ENCODE measurements at regions not wholly inside any gene's neighbourhood (a gene's known extent, or its start where the extent isn't known, plus 50 kb on each side); places are given as distances from the start of the nearest gene placed in this dataset.

DNA sequence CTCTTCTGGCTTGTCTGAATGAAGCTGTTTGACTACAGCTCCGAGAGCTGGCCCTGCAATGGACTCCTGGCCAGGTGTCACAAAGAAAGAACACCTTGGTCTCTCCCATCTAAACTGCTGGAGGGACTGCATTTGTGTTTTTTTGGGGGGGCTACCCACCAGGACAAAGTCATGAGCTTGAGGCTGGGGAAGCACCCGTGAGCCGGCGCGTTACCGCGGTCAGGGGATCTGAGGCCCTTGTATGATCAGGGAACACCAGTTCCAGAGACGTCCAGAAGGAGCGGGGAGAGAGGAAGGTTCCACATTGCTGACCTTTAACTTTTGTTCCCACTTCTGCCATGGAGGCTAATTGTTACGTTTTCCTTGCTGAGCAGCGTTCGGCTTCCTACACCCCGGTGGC lies 84.5 kb upstream of the C1orf174 start:
- TF ChIP-seq TAF1 (IDR thresholded peaks at IDR 0.05; ENCODE audit: low read depth) (no peak), EGR1 (IDR thresholded peaks at IDR 0.05) (no peak), CEBPB (IDR thresholded peaks at IDR 0.05) (no peak), EP300 (IDR thresholded peaks at IDR 0.05; ENCODE audit: borderline replicate concordance) (no peak), ZBTB7A (IDR thresholded peaks at IDR 0.05; ENCODE audit: low read depth) (no peak), NFIC (IDR thresholded peaks at IDR 0.05) (no peak), TEAD4 (IDR thresholded peaks at IDR 0.05) (no peak)
- TF ChIP-seq, protein P1, sequence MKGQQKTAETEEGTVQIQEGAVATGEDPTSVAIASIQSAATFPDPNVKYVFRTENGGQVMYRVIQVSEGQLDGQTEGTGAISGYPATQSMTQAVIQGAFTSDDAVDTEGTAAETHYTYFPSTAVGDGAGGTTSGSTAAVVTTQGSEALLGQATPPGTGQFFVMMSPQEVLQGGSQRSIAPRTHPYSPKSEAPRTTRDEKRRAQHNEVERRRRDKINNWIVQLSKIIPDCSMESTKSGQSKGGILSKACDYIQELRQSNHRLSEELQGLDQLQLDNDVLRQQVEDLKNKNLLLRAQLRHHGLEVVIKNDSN (IDR thresholded peaks at IDR 0.05), result no peak

Measured in Ishikawa (cell line).